GM23248 (cell line): ENCODE measurements at regions not wholly inside any gene's neighbourhood (a gene's known extent, or its start where the extent isn't known, plus 50 kb on each side); places are given as distances from the start of the nearest gene placed in this dataset.

Source experiments
- DNase-seq: peaks from one replicate; pipeline ENCODE4 v3.0.0-alpha.2; 2015
- H2AFZ ChIP-seq: fragments of 200-600 bp; sonication (generic); 2 replicates; pipeline ENCODE4 v1.6.1; 2016; ENCODE audit warnings: antibody characterized with exemption
- H3F3A ChIP-seq: fragments of 200-600 bp; sonication (generic); 2 replicates; pipeline ENCODE4 v1.6.1; 2016; ENCODE audit warnings: mild to moderate bottlenecking, antibody characterized with exemption, mixed run types; ENCODE audit not compliant: insufficient read depth
- H3K27ac ChIP-seq: fragments of 200-600 bp; sonication (generic); 2 replicates; pipeline ENCODE4 v1.5.1; 2016; ENCODE audit warnings: mild to moderate bottlenecking
- H3K27me3 ChIP-seq: fragments of 200-600 bp; sonication (generic); replicated peaks from 2 replicates; pipeline ENCODE4 v1.6.1; 2016; ENCODE audit warnings: mild to moderate bottlenecking; ENCODE audit not compliant: insufficient read depth
- H3K36me3 ChIP-seq: fragments of 200-600 bp; sonication (generic); 2 replicates; pipeline ENCODE4 v1.6.1; 2016; ENCODE audit warnings: low read depth, mild to moderate bottlenecking
- H3K4me1 ChIP-seq: fragments of 200-600 bp; sonication (generic); 2 replicates; pipeline ENCODE4 v1.6.1; 2016; ENCODE audit warnings: mild to moderate bottlenecking; ENCODE audit not compliant: insufficient read depth
- H3K4me2 ChIP-seq: fragments of 200-600 bp; sonication (generic); one replicate; pipeline ENCODE4 v1.6.1; 2016; ENCODE audit warnings: mild to moderate bottlenecking; ENCODE audit not compliant: unreplicated experiment
- H3K4me3 ChIP-seq: fragments of 200-600 bp; sonication (generic); 2 replicates; pipeline ENCODE4 v1.5.1; 2016; ENCODE audit warnings: mild to moderate bottlenecking
- H3K79me2 ChIP-seq: fragments of 200-600 bp; sonication (generic); 2 replicates; pipeline ENCODE4 v1.6.1; 2016; ENCODE audit warnings: mild to moderate bottlenecking; ENCODE audit not compliant: insufficient read depth
- H3K9ac ChIP-seq: fragments of 200-600 bp; sonication (generic); 2 replicates; pipeline ENCODE4 v1.6.1; 2016; ENCODE audit warnings: mild to moderate bottlenecking
- H3K9me2 ChIP-seq: fragments of 200-600 bp; sonication (generic); 2 replicates; pipeline ENCODE4 v1.6.1; 2016; ENCODE audit warnings: mixed run types, mild to moderate bottlenecking, moderate library complexity; ENCODE audit not compliant: insufficient read depth
- H3K9me3 ChIP-seq: fragments of 200-600 bp; sonication (generic); one replicate; pipeline ENCODE4 v1.6.1; 2017; ENCODE audit warnings: low read depth
- H4K20me1 ChIP-seq: fragments of 200-600 bp; sonication (generic); 2 replicates; pipeline ENCODE4 v1.6.0; 2016; ENCODE audit not compliant: insufficient read depth
- EZH2 ChIP-seq: fragments of 200-600 bp; sonication (generic); IDR thresholded peaks from 2 replicates; pipeline ENCODE4 v1.6.1; 2018; ENCODE audit warnings: antibody characterized with exemption, mild to moderate bottlenecking; ENCODE audit not compliant: insufficient read depth, poor library complexity, severe bottlenecking
- EZH2phosphoT487 ChIP-seq: fragments of 200-600 bp; sonication (generic); IDR thresholded peaks from 2 replicates; pipeline ENCODE4 v1.6.1; 2018; ENCODE audit warnings: antibody characterized with exemption, moderate library complexity, mild to moderate bottlenecking, low read depth; ENCODE audit not compliant: insufficient read depth
- WGBS, 2 experiments: methylation state at CpG; one replicate each; pipeline ENCODE4 v1.1.6; 2015 to 2017; ENCODE audit warnings: low lambda C conversion rate in 2 of 2, low coverage in 1 of 2; ENCODE audit errors: missing lambda C conversion rate in 2 of 2; 5-methylcytosine and 5-hydroxymethylcytosine counted together
- in situ Hi-C: fragments of 300-500 bp; cut with MboI; formaldehyde crosslinking; loops from 2 replicates; pipeline ENCODE4 v1.15.0; 2020

- WGBS, 2 experiments = 68 to 73% methylated on average over 8 to 9 of the region's 9 CpGs
- no peak overlapping the region for H3K4me2 ChIP-seq
Measured at GRCh38 chr4:8796096-8796495, 75.5 kb downstream of the HMX1 start.

GRCh38 chr4:8795140-8795539 lies 76.5 kb downstream of the HMX1 start:
- Histone ChIP-seq H3K27me3 (no peaks in the 10 kb centered on the region), H3K4me1 (no peaks in the 10 kb centered on the region), H3K4me3 (no peak overlapping the region), H4K20me1 (no peaks in the 10 kb centered on the region), H2AFZ (no peak overlapping the region), H3K79me2 (no peaks in the 10 kb centered on the region), H3K9ac (no peak overlapping the region), H3K4me2 (no peak overlapping the region), H3K27ac (no peak overlapping the region), H3F3A (no peaks in the 10 kb centered on the region), H3K9me3 (no peaks in the 10 kb centered on the region), H3K36me3 (no peaks in the 10 kb centered on the region), H3K9me2 (no peaks in the 10 kb centered on the region)
- no peak for TF ChIP-seq EZH2
- no peak for TF ChIP-seq EZH2phosphoT487
- in situ Hi-C loops = no loop called here
- WGBS, 2 experiments = 16 to 26% methylated on average over 12 of the region's 12 CpGs
- DNase-seq = no peak

More at GRCh38 chr4:8796096-8796495, 75.5 kb downstream of the HMX1 start:
- Histone ChIP-seq H3K4me3 (no peak overlapping the region), H3K9ac (no peak overlapping the region), H3K27me3 (no peaks in the 10 kb centered on the region), H4K20me1 (no peaks in the 10 kb centered on the region), H3K9me3 (no peaks in the 10 kb centered on the region), H3K36me3 (no peaks in the 10 kb centered on the region), H3K4me1 (no peaks in the 10 kb centered on the region), H3F3A (no peaks in the 10 kb centered on the region), H3K9me2 (no peaks in the 10 kb centered on the region), H2AFZ (no peak overlapping the region), H3K27ac (no peak overlapping the region), H3K79me2 (no peaks in the 10 kb centered on the region)
- TF ChIP-seq EZH2 (no peak), EZH2phosphoT487 (no peak)
- in situ Hi-C loops = no loop called here
- DNase-seq = no peak

GRCh38 chr4:8794491-8794890 lies 77.1 kb downstream of the HMX1 start:
- DNase-seq = no peak
- Histone ChIP-seq H3K36me3 (no peaks in the 10 kb centered on the region), H3K4me2 (no peak overlapping the region), H3K79me2 (no peaks in the 10 kb centered on the region), H3K4me1 (no peaks in the 10 kb centered on the region), H3K4me3 (no peak overlapping the region), H3K9ac (no peak overlapping the region), H3K27ac (no peak overlapping the region), H3K9me2 (no peaks in the 10 kb centered on the region), H4K20me1 (no peaks in the 10 kb centered on the region), H3K9me3 (no peaks in the 10 kb centered on the region), H3K27me3 (no peaks in the 10 kb centered on the region), H2AFZ (no peak overlapping the region), H3F3A (no peaks in the 10 kb centered on the region)
- in situ Hi-C loops = no loop called here
- TF ChIP-seq EZH2 = no peak
- no peak for TF ChIP-seq EZH2phosphoT487
- WGBS, 2 experiments = 63 to 65% methylated on average over 18 of the region's 18 CpGs

- H3K4me1 ChIP-seq = no peaks in the 10 kb centered on the region
- no peak overlapping the region for H3K27ac ChIP-seq
- no peak for TF ChIP-seq EZH2
- TF ChIP-seq EZH2phosphoT487 = no peak
- no peaks in the 10 kb centered on the region for H4K20me1 ChIP-seq
- H3K9me3 ChIP-seq = no peaks in the 10 kb centered on the region
- H3K27me3 ChIP-seq = no peaks in the 10 kb centered on the region
- H3K4me3 ChIP-seq = no peak overlapping the region
- H2AFZ ChIP-seq = no peak overlapping the region
- no peaks in the 10 kb centered on the region for H3F3A ChIP-seq
- no peak overlapping the region for H3K9ac ChIP-seq
- H3K36me3 ChIP-seq = no peaks in the 10 kb centered on the region
- no peaks in the 10 kb centered on the region for H3K79me2 ChIP-seq
- WGBS, 2 experiments = 21 to 25% methylated on average over 11 of the region's 11 CpGs
- in situ Hi-C loops = no loop called here
- H3K4me2 ChIP-seq = no peak overlapping the region
- DNase-seq = no peak
- no peaks in the 10 kb centered on the region for H3K9me2 ChIP-seq
Measured at GRCh38 chr4:8793571-8794160, 78.0 kb downstream of the HMX1 start.

GRCh38 chr4:8792491-8792890 lies 79.1 kb downstream of the HMX1 start:
- Histone ChIP-seq H3F3A (no peaks in the 10 kb centered on the region), H3K9me3 (no peaks in the 10 kb centered on the region), H3K27me3 (no peaks in the 10 kb centered on the region), H3K36me3 (no peaks in the 10 kb centered on the region), H2AFZ (no peak overlapping the region), H3K9me2 (no peaks in the 10 kb centered on the region), H3K4me2 (no peak overlapping the region), H3K4me1 (no peaks in the 10 kb centered on the region), H3K79me2 (no peaks in the 10 kb centered on the region), H4K20me1 (no peaks in the 10 kb centered on the region), H3K27ac (no peak overlapping the region), H3K9ac (no peak overlapping the region), H3K4me3 (no peak overlapping the region)
- in situ Hi-C loops = no loop called here
- DNase-seq = no peak
- TF ChIP-seq EZH2 (no peak), EZH2phosphoT487 (no peak)
- 62 to 80% methylated on average over 7 to 10 of the region's 10 CpGs for WGBS, 2 experiments
